Prostate gland (tissue), 2 donors: ENCODE measurements at regions not wholly inside any gene's neighbourhood (a gene's known extent, or its start where the extent isn't known, plus 50 kb on each side); places are given as distances from the start of the nearest gene placed in this dataset.

Source experiments
- CTCF ChIP-seq, 4 experiments: fragments of 200-600 bp in 2 of 4; fragments of 450-650 bp in 2 of 4; sonication (generic) in 2 of 4; IDR thresholded peaks; 1 replicate in 3 of 4; 2 replicates in 1 of 4; pipeline ENCODE4 v1.5.1; 2016 to 2019; ENCODE audit warnings: antibody characterized with exemption in 4 of 4, mild to moderate bottlenecking in 2 of 4, moderate library complexity in 2 of 4
- POLR2A ChIP-seq: fragments of 450-650 bp; IDR thresholded peaks from one replicate; pipeline ENCODE4 v1.6.1; 2016; ENCODE audit warnings: antibody characterized with exemption, mild to moderate bottlenecking

GRCh38 chr6:108752733-108753590, 95.3 kb upstream of the ARMC2 start:
- TF ChIP-seq CTCF (IDR thresholded peaks at IDR 0.05) (no peak), POLR2A (no peak)
